GM12892 (cell line): ENCODE measurements at regions not wholly inside any gene's neighbourhood (a gene's known extent, or its start where the extent isn't known, plus 50 kb on each side); places are given as distances from the start of the nearest gene placed in this dataset.

Experiments used
- POLR2A ChIP-seq: IDR thresholded peaks from 2 replicates; pipeline ENCODE4 v1.6.1; 2011; ENCODE audit warnings: low read depth, low read length, control low read depth
- POLR2AphosphoS5 ChIP-seq: IDR thresholded peaks from 2 replicates; pipeline ENCODE4 v1.6.1; 2011; ENCODE audit warnings: low read depth, low read length, control low read depth
- TAF1 ChIP-seq: IDR thresholded peaks from 2 replicates; pipeline ENCODE4 v1.6.1; 2011; ENCODE audit warnings: low read depth, mild to moderate bottlenecking, control low read depth, low read length, borderline replicate concordance

GRCh38 chr14:29451941-29452340, 475.7 kb downstream of the PRKD1 start:
- TF ChIP-seq TAF1 (no peak), POLR2AphosphoS5 (no peak), POLR2A (no peak)
